PC-3 (cell line): ENCODE measurements at regions not wholly inside any gene's neighbourhood (a gene's known extent, or its start where the extent isn't known, plus 50 kb on each side); places are given as distances from the start of the nearest gene placed in this dataset.

Experiments used
- EZH2 ChIP-seq: fragments of 300-600 bp; sonication (generic); IDR thresholded peaks from one replicate; pipeline ENCODE4 v1.6.1; 2017; ENCODE audit warnings: antibody characterized with exemption, mild to moderate bottlenecking, low read length; ENCODE audit not compliant: unreplicated experiment
- TF ChIP-seq, protein P1 (sequence below): fragments of 300-600 bp; sonication (generic); conservative IDR thresholded peaks from 2 replicates; pipeline ENCODE4 v1.5.1; 2017; ENCODE audit warnings: antibody characterized with exemption, low read depth, mild to moderate bottlenecking, low read length

DNA sequence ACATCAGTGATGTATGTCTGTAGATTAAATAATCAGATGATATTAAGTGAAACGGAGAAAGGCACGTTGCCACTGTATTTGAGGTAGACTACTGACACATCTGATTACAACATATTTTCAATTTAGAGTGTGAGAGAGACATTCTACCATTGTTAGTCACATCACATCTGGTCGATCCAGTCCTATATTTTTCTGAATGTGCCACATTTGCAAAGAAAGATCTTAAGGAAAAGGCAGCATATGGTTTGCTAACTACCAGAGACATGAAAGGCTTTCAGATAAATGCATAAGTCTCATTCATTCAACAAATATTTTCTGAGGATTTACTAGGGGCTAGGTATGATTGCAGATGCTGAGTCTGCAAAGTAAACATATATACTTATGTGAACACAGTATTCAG lies 114.3 kb upstream of the RUNX1 start:
- TF ChIP-seq, protein P1, sequence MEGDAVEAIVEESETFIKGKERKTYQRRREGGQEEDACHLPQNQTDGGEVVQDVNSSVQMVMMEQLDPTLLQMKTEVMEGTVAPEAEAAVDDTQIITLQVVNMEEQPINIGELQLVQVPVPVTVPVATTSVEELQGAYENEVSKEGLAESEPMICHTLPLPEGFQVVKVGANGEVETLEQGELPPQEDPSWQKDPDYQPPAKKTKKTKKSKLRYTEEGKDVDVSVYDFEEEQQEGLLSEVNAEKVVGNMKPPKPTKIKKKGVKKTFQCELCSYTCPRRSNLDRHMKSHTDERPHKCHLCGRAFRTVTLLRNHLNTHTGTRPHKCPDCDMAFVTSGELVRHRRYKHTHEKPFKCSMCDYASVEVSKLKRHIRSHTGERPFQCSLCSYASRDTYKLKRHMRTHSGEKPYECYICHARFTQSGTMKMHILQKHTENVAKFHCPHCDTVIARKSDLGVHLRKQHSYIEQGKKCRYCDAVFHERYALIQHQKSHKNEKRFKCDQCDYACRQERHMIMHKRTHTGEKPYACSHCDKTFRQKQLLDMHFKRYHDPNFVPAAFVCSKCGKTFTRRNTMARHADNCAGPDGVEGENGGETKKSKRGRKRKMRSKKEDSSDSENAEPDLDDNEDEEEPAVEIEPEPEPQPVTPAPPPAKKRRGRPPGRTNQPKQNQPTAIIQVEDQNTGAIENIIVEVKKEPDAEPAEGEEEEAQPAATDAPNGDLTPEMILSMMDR = no peak
- no peak for TF ChIP-seq EZH2
